Left cardiac atrium (tissue), 4 donors: ENCODE measurements at regions not wholly inside any gene's neighbourhood (a gene's known extent, or its start where the extent isn't known, plus 50 kb on each side); places are given as distances from the start of the nearest gene placed in this dataset.

Experiments
- ATAC-seq, 2 donors: fragments of 200-7000 bp; cut with Tn5 transposase; one replicate each; pipeline ENCODE4 v1.9.1; 2020; ENCODE audit warnings: mild to moderate bottlenecking in 2 of 2, moderate library complexity in 2 of 2
- DNase-seq: peaks from one replicate; pipeline ENCODE4 v3.0.0-alpha.2; 2020
- intact Hi-C, 2 donors: fragments of 100-400 bp; cut with DNase I; formaldehyde crosslinking; loops; one replicate each; pipeline versions ENCODE4 v1.14.1 to v1.15.1; 2022 to 2023
- donor health status: DM: no; HTN: yes; CAD: no.
- donor health status: DM: no; HTN: yes; CAD: no; lungs with severe emphysema.
- donor health status: DM: yes; HTN: yes; CAD: no.
- donor health status: Dilated cardiomyopathy.

DNA sequence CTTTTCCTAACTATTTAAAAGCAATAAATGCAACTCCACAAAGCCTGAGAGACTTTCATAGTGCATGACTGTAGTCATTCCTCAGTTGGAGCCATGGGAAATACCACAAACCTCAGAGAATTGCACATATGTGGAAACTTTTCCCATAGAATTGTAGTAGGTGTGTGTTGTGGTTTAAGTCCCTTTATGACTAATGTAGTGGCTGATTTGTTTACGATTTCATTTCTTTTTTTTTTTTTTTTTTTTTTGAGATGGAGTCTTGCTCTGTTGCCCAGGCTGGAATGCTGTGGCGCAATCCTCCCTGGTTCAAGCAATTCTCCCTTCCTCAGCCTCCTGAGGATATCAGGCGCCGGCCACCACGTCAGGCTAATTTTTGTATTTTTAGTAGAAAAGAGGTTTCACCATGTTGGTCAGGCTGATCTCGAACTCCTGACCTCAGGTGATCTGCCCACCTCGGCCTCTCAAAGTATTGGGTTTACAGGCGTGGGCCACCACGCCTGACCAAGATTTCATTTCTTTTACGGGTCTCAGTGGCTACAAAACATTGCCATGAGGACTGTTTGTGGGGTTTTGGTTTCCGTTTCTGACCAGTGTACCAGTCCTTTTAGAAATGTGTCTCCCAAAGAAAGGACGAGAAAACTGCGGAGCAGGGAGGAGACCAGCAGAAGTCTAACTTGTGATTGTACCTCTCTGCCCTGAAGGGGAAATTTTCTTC, 212.1 kb upstream of the MARCKS start:
- DNase-seq (no peak), ATAC-seq (no peak)
- intact Hi-C loops = no loop called here

DNA sequence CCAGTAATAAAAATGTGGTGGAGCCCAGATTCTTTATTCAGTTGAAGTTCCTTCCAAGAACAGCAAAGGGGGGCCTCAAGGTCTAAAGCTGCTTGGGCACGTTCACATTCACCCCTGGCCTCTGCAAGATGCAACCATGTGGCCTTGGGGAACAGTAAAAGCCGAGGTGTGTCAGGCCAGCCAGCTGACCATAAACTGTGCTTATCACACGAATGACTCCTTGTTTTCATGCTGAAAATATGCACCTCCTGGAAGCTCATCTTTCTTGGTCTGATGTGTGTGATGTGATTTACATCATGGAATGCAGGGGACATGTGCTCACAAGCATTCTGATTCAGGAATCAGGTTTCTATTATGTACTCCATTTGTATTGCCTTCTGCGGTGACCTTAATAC, 211.6 kb upstream of the MARCKS start:
- intact Hi-C loops = no loop called here
- no peak for DNase-seq
- ATAC-seq = peak in 1 of 2 donors; percentile 50

DNA sequence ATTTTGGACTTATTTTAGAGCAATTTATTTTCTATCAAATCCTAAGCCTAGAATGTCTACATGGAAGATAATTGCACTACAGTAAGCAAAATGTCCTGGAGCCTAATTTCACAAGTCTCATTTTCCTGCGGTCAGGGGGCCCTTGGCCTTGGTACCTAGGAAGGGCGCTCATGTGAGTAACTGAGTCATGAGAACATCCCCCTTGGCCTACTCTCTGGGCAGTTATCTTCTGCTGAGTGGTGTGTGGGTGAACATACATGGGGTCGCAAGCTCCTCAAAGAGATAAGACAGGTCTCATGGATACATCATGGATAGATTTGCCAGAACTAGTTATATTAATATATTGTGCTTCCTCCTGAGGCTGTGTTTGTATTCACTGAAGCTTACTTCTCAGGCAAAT, 211.2 kb upstream of the MARCKS start:
- DNase-seq (no peak), ATAC-seq (no peak)
- intact Hi-C loops = no loop called here

DNA sequence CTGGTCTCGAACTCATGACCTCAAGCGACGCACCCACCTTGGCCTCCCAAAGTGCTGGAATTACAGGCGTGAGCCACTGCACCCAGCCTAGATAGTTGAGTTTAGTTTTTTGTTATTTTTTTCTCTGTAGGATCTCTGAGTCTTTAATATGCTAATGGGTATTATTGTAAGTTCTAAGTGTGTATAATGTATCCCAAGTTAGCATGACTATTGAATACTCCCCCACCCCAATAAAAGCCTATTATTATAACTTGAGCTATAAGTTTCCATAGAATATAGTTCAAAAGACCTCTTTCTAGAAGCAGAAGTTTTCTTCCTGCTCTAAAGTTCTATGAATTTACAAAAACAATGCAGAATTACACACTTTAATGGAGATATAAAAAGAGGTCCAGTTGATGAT, 210.4 kb upstream of the MARCKS start:
- DNase-seq (no peak), ATAC-seq (no peak)
- intact Hi-C loops = no loop called here

DNA sequence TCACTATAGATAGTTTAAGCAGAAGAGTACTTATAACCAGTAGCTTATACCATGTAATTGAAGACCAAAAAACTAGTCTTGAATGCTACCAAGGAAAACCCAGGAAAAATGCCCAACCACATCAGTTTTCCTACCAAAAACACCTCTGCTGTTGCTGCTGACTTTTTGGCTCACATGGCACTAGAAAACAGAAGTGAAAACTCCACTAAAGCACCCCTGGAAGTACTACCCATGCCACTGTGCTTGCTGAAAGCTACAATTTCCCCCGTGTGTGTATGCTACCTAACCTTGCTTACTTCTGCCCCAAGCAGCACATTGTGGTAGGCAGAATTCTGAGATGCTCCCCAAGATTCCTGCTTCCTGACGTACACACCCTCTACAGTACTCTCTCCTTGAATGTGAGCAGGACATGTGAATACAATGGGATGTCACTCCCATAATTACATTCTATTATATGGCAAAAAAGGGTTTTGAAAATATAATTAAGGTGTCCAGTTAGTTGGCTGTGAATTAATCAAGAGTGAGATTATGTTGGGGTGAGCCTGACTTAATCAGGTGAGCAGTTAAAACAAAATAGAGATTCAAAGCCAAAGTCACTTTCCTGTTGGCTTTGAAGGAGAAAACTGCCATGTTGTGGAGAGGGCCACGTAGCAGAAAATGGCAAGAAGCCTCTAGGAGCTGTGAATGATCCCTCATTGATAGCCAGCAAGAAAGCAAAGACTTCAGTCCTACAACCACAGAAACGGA, 209.8 kb upstream of the MARCKS start:
- intact Hi-C loops = no loop called here
- DNase-seq (no peak), ATAC-seq (no peak)

DNA sequence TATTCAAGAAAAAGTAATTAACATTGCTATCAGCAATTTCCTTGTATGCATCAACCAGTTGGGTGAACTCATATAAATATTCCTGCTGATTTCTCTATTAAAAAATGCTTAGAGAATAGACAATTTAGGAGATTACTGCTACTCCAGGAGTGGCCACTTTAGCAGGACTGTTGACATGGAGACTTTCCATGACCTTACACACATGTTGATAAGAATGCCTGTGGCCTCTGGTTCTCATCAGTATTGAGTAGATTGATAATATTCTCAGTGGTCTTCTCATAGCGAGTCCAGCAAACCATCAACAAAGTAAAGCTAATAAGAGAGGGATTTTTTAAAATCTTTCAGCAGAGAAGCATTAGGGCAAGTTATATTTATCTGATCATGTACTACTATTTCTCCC, 208.4 kb upstream of the MARCKS start:
- intact Hi-C loops = no loop called here
- DNase-seq (no peak), ATAC-seq (no peak)

DNA sequence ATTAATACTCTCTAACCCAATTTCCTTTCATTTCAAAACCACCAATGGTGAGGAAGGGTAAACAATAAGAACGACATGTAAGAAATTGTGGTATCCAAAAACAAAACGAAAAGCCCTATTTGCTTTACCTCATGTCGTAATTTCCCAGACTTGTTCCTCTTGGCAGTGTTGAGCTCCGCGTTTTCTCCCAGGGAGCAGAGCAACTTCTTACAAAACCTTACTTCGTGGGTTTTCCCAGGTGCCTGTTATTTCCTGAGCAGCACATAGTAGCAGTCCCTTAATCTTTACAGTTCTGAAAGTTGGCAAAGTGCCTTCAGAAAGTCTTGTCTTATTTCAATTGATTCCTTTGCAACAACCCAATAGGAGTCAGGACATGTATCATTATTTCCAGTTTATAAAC, 207.9 kb upstream of the MARCKS start:
- intact Hi-C loops = no loop called here
- no peak for ATAC-seq
- DNase-seq = no peak

DNA sequence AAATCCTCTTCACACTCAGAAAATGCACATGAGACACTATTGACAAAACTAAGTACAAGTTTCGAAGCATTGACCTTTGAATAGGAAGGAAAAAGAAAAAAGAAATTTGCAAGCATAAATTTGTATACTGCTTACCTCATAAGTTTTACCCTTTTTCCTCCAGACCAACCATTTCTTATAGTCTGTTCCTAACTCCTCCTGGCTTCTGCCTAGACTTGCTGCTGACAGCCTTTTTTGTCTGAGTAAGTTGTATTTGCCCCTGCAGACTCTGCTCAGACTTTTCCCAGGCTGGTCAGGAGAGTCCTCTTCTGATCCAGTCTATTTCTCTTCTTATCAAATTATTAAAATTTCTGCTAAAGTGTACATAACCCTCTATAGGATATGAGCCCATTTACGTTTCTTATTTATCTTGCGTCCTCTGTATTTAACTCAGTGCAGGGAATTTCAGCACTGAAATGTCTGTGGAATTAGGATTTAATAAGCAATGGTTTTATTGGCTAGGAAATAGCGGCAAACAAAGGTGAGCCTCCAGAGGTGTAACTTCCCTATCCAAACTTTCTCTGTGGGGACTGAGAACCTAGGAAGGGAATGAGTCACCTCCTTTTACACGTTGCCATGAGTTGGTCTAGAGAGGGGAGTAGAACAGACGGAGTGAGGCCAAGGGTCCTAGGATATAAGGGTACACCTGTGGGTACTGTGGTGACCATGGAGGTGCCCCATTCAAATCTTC, 207.1 kb upstream of the MARCKS start:
- no peak for ATAC-seq
- DNase-seq = no peak
- intact Hi-C loops = no loop called here

DNA sequence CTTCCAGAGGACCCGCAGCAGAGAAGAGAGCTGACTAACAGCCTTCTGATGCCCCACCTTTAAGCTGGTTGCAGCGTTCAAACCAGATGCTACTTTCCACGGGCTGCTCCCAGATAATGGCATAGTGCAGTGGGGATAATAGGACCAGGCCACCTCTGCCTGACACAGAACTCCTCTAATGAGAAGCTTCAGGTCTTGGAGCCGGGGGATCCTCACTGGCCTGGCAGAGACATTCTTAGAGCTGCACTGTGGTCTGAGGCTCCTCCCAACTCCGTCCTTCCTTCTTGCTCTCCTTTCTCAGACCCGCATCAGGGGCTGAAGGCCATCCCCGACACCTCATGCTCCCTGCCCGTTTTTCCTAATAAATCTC, 206.6 kb upstream of the MARCKS start:
- intact Hi-C loops = no loop called here

DNA sequence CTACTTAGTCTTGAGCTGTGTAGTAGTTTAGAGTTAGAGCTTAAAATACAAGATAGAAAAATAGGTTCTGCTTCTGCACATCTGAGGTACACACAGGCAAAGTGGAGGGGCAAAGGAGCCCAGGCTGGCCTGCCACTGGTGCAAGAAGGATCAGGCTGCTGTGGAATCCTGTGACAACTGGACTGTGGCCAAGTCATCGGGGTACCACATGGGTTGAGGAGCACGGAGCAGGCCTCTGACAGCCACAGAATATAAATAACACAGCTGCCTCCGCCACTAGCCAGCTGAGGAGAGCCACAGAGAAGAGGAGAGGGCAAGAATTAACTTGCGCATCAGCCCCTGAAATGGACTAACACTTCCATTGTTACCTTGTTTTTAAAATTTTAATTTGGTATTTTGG, 206.0 kb upstream of the MARCKS start:
- ATAC-seq = peak; percentile 83 to 91
- intact Hi-C loops = no loop called here

More for the DNA sequence above, 206.6 kb upstream of the MARCKS start:
- ATAC-seq (no peak), DNase-seq (no peak)

DNA sequence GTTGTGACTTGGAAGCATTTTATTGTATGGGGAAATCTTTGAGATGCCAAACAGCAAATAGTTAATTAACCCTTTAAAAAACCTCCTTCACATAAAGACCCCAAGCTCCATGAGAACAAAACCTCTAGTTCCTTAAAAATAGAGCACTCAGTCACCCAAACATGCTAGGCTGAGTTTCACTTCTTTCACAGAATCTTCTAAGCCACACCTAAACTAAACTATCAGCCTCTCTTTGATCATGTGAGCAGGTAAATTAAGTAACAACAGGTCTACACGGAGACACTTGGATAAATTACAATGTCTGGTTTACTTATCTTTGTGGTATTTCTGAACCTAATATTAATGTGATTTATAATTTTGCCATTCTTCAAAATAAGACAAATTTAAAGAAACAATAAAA, 205.2 kb upstream of the MARCKS start:
- intact Hi-C loops = no loop called here
- ATAC-seq = no peak
- no peak for DNase-seq

More for the DNA sequence above, 206.0 kb upstream of the MARCKS start:
- peak; percentile 67 for DNase-seq

DNA sequence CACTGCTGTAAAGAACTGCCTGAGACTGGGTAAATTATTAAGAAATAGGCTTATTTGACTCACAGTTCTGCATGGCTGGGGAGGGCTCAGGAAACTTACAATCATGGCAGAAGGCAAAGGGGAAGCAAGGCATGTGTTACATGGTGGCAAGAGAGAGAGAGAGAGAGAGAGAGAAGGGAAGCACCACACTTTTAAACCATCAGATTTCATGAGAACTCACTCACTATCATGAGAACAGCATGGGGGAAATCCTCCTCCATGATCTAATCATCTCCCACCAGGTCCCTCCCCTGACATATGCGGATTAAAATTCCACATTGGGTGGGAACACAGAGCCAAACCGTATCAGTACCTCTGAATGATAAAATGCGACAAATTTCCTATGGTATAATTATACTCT, 203.9 kb upstream of the MARCKS start:
- intact Hi-C loops = no loop called here

DNA sequence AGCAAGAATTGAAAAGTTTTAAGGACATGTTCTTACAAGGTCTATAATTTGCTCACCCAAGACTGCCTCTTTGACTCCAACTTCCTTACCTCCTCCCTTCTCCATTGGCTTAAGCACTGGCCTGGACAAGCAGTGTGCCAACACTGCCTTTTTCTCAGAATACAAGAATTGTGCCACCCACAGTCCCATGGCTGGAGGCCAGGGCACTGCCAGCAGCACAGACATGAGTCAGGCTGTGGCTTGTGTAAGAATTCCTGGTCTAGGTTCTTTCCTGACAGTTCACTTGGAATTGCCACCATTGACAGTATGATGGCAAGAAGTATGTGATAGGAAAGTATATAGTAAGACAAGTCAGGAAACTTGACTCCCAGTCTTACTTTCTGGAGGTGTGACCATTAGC, 202.7 kb upstream of the MARCKS start:
- intact Hi-C loops = no loop called here
- DNase-seq (peak; percentile 72), ATAC-seq (peak; percentile 87 to 95)

More for the DNA sequence above, 203.9 kb upstream of the MARCKS start:
- DNase-seq (no peak), ATAC-seq (no peak)

DNA sequence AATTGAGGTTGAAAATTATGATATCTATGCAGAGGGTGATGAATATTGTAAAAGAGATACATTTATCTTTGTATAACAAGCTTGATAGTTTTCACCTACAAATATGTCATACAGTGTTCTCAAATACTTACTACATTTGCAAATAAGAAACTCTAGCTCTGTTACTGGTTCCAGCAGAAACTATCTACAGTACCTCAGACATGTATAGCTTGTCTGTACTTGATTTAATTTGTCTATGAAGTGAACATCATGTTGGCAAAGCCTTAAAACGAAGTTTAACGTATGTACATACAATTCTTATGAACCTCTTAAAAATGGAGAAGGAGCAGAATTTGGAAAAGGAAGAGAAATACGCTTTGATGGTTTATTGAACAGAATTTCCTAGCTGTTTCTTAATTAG, 201.4 kb upstream of the MARCKS start:
- ATAC-seq (no peak), DNase-seq (no peak)
- intact Hi-C loops = no loop called here

DNA sequence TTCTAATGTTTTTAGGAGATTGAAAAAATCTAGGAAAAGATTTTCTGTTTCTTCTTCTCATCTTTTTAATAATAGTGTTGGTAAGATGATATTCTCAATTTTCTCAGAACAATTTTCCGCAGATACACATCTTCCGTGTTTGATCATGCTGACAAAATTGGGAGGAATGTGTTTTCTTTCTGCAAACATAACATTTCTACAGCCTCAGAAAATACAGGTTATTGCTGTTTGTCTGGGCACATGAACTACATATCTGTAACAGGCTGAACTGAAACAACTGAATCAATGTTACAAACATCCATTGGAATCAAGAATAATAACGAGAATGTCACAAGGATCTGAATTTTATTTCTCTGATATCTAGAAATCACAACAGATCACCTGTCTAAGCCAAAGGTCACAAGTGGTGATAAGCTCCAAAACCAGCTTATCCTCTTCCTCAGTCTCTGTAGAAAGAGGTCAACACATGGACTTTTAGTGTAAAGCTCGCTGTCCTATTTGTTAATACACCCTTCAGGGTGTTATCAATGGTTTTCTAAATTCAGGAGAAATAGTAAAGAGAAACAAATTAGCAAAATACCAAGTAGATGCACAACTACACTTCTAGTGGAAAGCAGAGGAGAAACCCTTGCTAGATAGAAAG, 197.3 kb upstream of the MARCKS start:
- no peak for DNase-seq
- intact Hi-C loops = no loop called here
- no peak for ATAC-seq

DNA sequence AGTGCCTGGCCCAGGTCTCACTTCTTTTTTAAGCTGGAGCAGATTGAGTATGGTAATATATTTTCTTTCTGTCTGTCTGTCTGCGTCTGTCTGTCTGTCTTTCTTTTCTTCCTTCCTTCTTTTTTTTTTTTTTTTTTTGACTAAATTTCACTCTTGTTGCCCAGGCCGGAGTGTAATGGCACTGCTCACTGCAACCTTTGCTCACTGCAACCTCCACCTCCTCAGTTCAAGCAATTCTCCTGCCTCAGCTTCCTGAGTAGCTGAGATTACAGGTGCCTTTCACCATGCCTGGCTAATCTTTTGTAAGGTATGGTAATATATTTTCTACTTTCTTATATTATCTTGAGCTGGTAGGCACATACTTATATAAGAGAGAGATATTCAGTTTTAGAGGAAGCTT, 196.3 kb upstream of the MARCKS start:
- DNase-seq = no peak
- intact Hi-C loops = no loop called here
- ATAC-seq = no peak

DNA sequence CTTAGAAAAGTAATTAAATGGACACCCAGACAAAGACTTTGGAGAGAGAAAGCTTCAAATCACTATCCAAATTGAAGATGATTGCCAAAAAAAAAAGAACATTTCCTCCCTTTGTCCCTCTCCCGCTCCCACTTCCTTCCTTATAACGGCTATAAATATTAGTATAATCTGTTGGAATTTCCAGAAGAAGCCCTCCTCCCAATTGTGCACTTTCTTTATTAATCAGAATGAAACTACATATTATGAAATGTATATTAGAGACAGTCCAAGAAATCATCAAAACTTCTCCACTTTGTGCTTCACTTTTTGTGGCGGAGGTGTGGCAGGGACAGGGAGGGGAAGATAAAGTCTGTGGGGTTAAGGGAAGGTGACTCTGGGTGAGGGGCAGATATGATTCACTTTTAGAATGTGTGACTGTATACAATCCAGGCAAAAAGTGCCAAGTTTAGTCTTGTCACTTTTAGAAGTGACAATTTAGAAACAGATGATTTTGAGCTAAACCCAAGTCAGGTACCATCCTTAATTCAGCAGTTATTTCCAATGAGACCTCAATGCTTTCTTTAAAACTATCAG, 195.0 kb upstream of the MARCKS start:
- DNase-seq (no peak), ATAC-seq (no peak)
- intact Hi-C loops = no loop called here

DNA sequence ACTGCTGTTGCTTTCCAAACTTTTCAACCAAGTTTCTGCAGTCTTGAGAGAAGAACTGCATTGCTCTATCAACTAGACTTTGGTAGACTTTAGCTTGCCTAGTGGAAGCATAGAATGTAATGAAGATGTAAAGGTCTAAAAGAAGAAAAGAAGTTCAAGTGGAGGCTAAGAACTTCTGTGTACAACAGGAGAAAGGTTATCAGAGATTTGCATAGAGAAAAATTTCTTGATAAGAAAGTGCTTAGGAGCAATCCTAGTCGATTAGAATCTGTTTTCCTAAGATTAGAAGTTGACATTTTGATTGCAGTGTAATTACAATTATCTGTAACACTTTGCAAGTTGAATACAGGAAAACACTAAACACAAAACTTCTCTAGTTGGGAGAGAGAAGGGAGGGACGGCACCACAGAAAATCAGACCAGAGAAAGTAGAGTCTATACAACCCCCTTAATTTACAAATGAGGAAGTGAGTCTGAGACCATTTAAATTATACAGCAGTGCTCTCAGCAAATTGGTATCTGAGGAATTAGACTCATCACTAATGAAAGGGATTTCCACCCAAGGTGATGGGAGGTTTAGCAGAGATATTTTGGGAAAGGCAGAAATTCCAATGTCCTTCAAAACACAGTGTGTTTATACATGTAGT, 194.3 kb upstream of the MARCKS start:
- no peak for DNase-seq
- ATAC-seq = no peak
- intact Hi-C loops = no loop called here

DNA sequence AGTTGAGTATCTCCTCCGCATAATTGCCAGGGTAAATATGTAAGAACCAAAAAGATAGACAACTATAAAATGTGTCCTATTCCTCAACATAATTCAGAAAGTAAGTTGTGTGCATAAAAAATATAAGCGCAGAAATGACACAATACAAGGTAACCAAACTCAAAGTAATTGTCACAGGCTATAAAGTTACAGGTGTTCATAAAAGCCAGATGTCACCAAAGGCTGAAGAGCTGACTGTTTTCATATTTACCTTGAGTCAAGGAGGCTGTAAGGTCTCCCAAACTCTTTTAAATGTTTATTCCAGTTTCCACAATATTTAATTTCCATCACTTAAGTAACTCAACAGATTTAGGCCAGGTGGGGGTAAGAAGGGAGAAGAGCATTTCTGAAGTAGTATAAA, 192.2 kb upstream of the MARCKS start:
- intact Hi-C loops = no loop called here
- DNase-seq = no peak
- ATAC-seq = no peak
